Mesenchymal stem cell (in vitro differentiated cells and primary cell): ENCODE measurements at regions not wholly inside any gene's neighbourhood (a gene's known extent, or its start where the extent isn't known, plus 50 kb on each side); places are given as distances from the start of the nearest gene placed in this dataset.
A peak's percentile ranks its signal among the peaks of the same experiment; 100 is the strongest.
"Not testable (repeated sequence)": the region's sequence is repeated elsewhere in the genome, so short reads cannot be mapped to it uniquely, and the experiment has no call there.

Source experiments
- DNase-seq: peaks from one replicate; pipeline ENCODE4 v3.0.0-alpha.2; 2013
- H2AFZ ChIP-seq: one replicate; pipeline ENCODE4 v1.6.1; 2013; ENCODE audit warnings: low read depth, mild to moderate bottlenecking, control low read depth, inconsistent platforms, low read length, moderate library complexity
- H2AK5ac ChIP-seq: 2 replicates; pipeline ENCODE4 v1.6.1; 2013; ENCODE audit warnings: low read length, moderate library complexity, mild to moderate bottlenecking, inconsistent platforms; ENCODE audit not compliant: severe bottlenecking
- H2BK120ac ChIP-seq: one replicate; pipeline ENCODE4 v1.6.1; 2013; ENCODE audit warnings: low read depth, mild to moderate bottlenecking, inconsistent platforms, low read length, moderate library complexity
- H2BK12ac ChIP-seq, 2 experiments: one replicate each; pipeline ENCODE4 v1.6.1; 2013; ENCODE audit warnings: inconsistent platforms in 2 of 2, low read length in 2 of 2, mild to moderate bottlenecking in 2 of 2, moderate library complexity in 2 of 2, control low read depth in 1 of 2
- H2BK15ac ChIP-seq: one replicate; pipeline ENCODE4 v1.6.1; 2013; ENCODE audit warnings: mild to moderate bottlenecking, low read depth, inconsistent platforms; ENCODE audit not compliant: poor library complexity, severe bottlenecking
- H2BK5ac ChIP-seq: 2 replicates; pipeline ENCODE4 v1.6.1; 2013; ENCODE audit warnings: low read depth, mild to moderate bottlenecking, low read length, control low read depth, inconsistent platforms; ENCODE audit not compliant: poor library complexity, severe bottlenecking
- H3K14ac ChIP-seq, 2 experiments: one replicate each; pipeline ENCODE4 v1.6.1; 2013; ENCODE audit warnings: inconsistent platforms in 2 of 2, low read length in 2 of 2, control low read depth in 1 of 2, mild to moderate bottlenecking in 1 of 2, moderate library complexity in 1 of 2
- H3K18ac ChIP-seq, 2 experiments: one replicate each; pipeline ENCODE4 v1.6.1; 2013; ENCODE audit warnings: inconsistent platforms in 2 of 2, low read length in 2 of 2, control low read depth in 1 of 2, low read depth in 1 of 2, mild to moderate bottlenecking in 1 of 2
- H3K23ac ChIP-seq, 2 experiments: one replicate each; pipeline ENCODE4 v1.6.1; 2013; ENCODE audit warnings: inconsistent platforms in 2 of 2, low read length in 2 of 2, mild to moderate bottlenecking in 2 of 2, moderate library complexity in 2 of 2, control low read depth in 1 of 2
- H3K27ac ChIP-seq: 2 replicates; pipeline ENCODE4 v1.5.1; 2013; ENCODE audit warnings: mild to moderate bottlenecking, moderate library complexity, low read length, control low read depth, inconsistent platforms; ENCODE audit not compliant: poor library complexity, severe bottlenecking
- H3K27me3 ChIP-seq, 2 experiments: 2 replicates each; pipeline versions ENCODE4 v1.6.1 to v1.7.0; 2013; ENCODE audit warnings: low read length in 2 of 2, mild to moderate bottlenecking in 2 of 2, moderate library complexity in 2 of 2, control low read depth in 1 of 2, inconsistent platforms in 1 of 2; ENCODE audit not compliant: control insufficient read depth in 1 of 2, insufficient read depth in 1 of 2
- H3K36me3 ChIP-seq, 2 experiments: 2 replicates each; pipeline versions ENCODE4 v1.6.1 to v1.7.0; 2013; ENCODE audit warnings: low read length in 2 of 2, control low read depth in 1 of 2, inconsistent platforms in 1 of 2, low read depth in 1 of 2, mild to moderate bottlenecking in 1 of 2; ENCODE audit not compliant: insufficient read depth in 2 of 2, control insufficient read depth in 1 of 2
- H3K4ac ChIP-seq, 2 experiments: one replicate each; pipeline ENCODE4 v1.6.1; 2013; ENCODE audit warnings: inconsistent platforms in 2 of 2, low read length in 2 of 2, mild to moderate bottlenecking in 2 of 2, moderate library complexity in 2 of 2, control low read depth in 1 of 2, low read depth in 1 of 2
- H3K4me1 ChIP-seq: 2 replicates; pipeline ENCODE4 v1.6.1; 2013; ENCODE audit warnings: low read depth, low read length, control low read depth; ENCODE audit not compliant: control insufficient read depth, insufficient read depth
- H3K4me2 ChIP-seq: 2 replicates; pipeline ENCODE4 v1.6.1; 2013; ENCODE audit warnings: low read length, mild to moderate bottlenecking, inconsistent platforms; ENCODE audit not compliant: poor library complexity, severe bottlenecking
- H3K4me3 ChIP-seq, 2 experiments: 2 replicates each; pipeline versions ENCODE4 v1.5.1 to v1.7.0; 2013; ENCODE audit warnings: low read length in 2 of 2, mild to moderate bottlenecking in 2 of 2, control low read depth in 1 of 2, low read depth in 1 of 2; ENCODE audit not compliant: insufficient read depth in 1 of 2
- H3K79me1 ChIP-seq: replicated peaks from 2 replicates; pipeline ENCODE4 v1.6.1; 2013; ENCODE audit warnings: mild to moderate bottlenecking, control low read depth, low read length, inconsistent platforms; ENCODE audit not compliant: poor library complexity, severe bottlenecking
- H3K9ac ChIP-seq: 2 replicates; pipeline ENCODE4 v1.7.0; 2013; ENCODE audit warnings: mild to moderate bottlenecking, low read length, moderate library complexity
- H3K9me3 ChIP-seq: 2 replicates; pipeline ENCODE4 v1.7.0; 2013; ENCODE audit warnings: mild to moderate bottlenecking, low read length; ENCODE audit not compliant: control insufficient read depth
- H4K8ac ChIP-seq: one replicate; pipeline ENCODE4 v1.6.1; 2013; ENCODE audit warnings: inconsistent platforms, mild to moderate bottlenecking, low read length, moderate library complexity
- H4K91ac ChIP-seq: one replicate; pipeline ENCODE4 v1.6.1; 2013; ENCODE audit warnings: mild to moderate bottlenecking, low read length, inconsistent platforms
- WGBS: methylation state at CpG from one replicate; pipeline ENCODE4 v1.1.7; 2013; ENCODE audit warnings: mixed read lengths; 5-methylcytosine and 5-hydroxymethylcytosine counted together

DNA sequence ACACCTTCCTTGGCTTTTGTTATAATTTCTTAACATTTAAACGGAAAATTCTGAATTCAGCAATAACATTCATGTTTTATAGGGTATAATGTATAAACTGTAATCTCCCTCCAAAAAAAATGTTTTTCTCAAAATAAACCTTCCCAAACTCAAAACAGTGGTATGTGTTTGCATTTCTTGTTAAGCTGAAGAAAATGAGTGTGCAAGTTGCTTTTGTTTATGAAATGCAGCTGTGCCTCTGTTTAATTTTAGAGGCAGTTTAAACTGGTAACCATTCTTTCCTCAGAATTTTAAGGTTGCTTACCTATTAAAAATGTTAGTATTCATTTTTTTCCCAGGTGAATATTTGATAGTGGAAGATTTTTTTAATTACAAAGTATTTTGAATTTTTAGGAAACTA is 105.0 kb upstream of the ANKRD50 start:
- WGBS = no CpG with 5 or more reads among the region's 1 CpG
- no peak overlapping the region for H3K4me2 ChIP-seq
- H3K79me1 ChIP-seq = no peaks in the 10 kb centered on the region
- no peak overlapping the region for H3K9ac ChIP-seq
- H2BK15ac ChIP-seq = no peak overlapping the region
- H3K14ac ChIP-seq = no peak overlapping the region
- H3K23ac ChIP-seq = no peak overlapping the region
- H3K27ac ChIP-seq = no peak overlapping the region
- peaks cover 10% of the 10 kb centered on the region for H3K9me3 ChIP-seq
- H3K36me3 ChIP-seq = no peaks in the 10 kb centered on the region
- H2BK12ac ChIP-seq = no peak overlapping the region
- H3K4me1 ChIP-seq = no peaks in the 10 kb centered on the region
- H2BK120ac ChIP-seq = no peak overlapping the region
- no peaks in the 10 kb centered on the region for H3K27me3 ChIP-seq
- H4K8ac ChIP-seq = no peak overlapping the region
- no peak overlapping the region for H3K18ac ChIP-seq
- H2BK5ac ChIP-seq = no peak overlapping the region
- no peak overlapping the region for H4K91ac ChIP-seq
- H2AFZ ChIP-seq = no peak overlapping the region
- no peak overlapping the region for H3K4me3 ChIP-seq
- H2AK5ac ChIP-seq = no peak overlapping the region
- peak; percentile 7 for DNase-seq
- H3K4ac ChIP-seq = no peak overlapping the region

DNA sequence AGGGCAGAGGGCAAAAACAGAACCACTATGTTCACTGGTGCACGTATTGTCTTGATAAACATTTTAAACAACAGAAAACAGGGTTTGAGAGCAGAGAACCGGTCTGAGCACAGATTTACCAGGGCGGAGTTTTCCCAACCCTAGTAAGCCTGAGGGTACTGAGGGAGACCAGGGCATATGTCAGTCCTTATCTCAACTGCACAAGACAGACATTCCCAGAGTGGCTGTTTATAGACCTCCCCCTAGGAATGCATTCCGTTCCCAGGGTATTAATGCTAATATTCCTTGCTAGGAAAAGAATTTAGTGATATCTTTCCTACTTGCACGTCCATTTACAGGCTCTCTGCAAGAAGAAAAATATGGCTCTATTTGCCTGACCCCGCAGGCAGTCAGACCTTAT is 99.7 kb upstream of the ANKRD50 start:
- H2BK12ac ChIP-seq, H3K79me1 ChIP-seq, DNase-seq, H3K4me3 ChIP-seq, H2AK5ac ChIP-seq, H3K18ac ChIP-seq, H3K36me3 ChIP-seq, H2BK5ac ChIP-seq, H3K14ac ChIP-seq, H2BK120ac ChIP-seq, H3K9ac ChIP-seq, H3K4ac ChIP-seq, H4K8ac ChIP-seq, H2BK15ac ChIP-seq, H3K27ac ChIP-seq, H2AFZ ChIP-seq, H3K4me2 ChIP-seq, H3K23ac ChIP-seq, H3K27me3 ChIP-seq, H3K4me1 ChIP-seq, H4K91ac ChIP-seq: not testable (repeated sequence)
- WGBS = 97% methylated on average over 6 of the region's 6 CpGs
- H3K9me3 ChIP-seq = peaks cover 17% of the 10 kb centered on the region

DNA sequence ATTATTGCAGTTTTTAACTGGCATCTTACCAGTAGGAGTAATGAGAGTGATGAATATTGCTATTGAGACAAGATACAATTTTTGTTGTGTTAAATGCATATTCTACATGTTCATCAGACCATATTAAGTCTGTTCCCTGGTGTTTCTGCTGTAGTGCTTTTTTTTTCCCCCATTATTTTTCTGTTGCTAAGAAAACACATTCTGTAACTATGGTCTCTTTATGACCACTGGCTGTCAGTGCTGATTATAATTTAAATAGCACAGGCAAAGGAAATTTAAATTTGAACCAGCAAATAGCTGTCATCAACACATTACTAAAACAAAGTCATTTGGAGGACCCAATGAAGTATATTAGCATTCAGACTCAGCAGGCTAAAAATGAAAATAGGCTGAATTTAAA is 98.3 kb upstream of the ANKRD50 start:
- peak; percentile 54 for DNase-seq
- Histone ChIP-seq H3K23ac (no peak overlapping the region), H2AFZ (no peak overlapping the region), H3K4me3 (no peak overlapping the region), H2BK5ac (no peak overlapping the region), H4K91ac (no peak overlapping the region), H4K8ac (no peak overlapping the region), H2AK5ac (no peak overlapping the region), H3K27me3 (no peaks in the 10 kb centered on the region), H3K9ac (no peak overlapping the region), H3K4me1 (no peaks in the 10 kb centered on the region), H2BK15ac (no peak overlapping the region), H3K36me3 (no peaks in the 10 kb centered on the region), H2BK120ac (no peak overlapping the region), H3K9me3 (peaks cover 17% of the 10 kb centered on the region), H3K4me2 (no peak overlapping the region), H3K18ac (no peak overlapping the region), H2BK12ac (no peak overlapping the region), H3K14ac (no peak overlapping the region), H3K79me1 (no peaks in the 10 kb centered on the region), H3K27ac (no peak overlapping the region), H3K4ac (no peak overlapping the region)

DNA sequence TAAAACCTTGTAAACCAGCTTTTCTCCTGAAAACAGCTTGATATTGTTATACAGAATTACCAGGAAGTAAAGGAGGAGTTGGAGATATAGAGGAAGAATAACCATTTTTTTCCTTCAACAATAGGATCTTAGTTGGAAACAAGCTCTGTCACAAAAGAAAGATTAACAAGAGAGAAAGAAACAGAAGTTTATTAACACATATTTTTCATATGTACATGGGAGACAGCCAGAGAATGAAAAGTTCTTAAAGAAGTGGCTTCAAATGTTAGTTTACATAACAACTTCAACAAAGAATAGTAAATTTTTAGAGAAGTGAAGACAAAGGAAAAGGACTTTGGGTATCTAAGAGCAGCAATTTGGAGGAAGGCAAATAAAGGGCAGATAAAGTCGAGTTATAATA is 94.9 kb upstream of the ANKRD50 start:
- H3K27me3 ChIP-seq = no peaks in the 10 kb centered on the region
- no peak overlapping the region for H3K9ac ChIP-seq
- H3K4ac ChIP-seq = no peak overlapping the region
- H2AK5ac ChIP-seq = no peak overlapping the region
- H3K4me3 ChIP-seq = no peak overlapping the region
- no peak overlapping the region for H3K4me2 ChIP-seq
- H3K9me3 ChIP-seq = peaks cover 15% of the 10 kb centered on the region
- H2BK5ac ChIP-seq = no peak overlapping the region
- H3K14ac ChIP-seq = no peak overlapping the region
- no peak overlapping the region for H3K18ac ChIP-seq
- 100% methylated on average over 1 of the region's 1 CpG for WGBS
- no peak overlapping the region for H3K27ac ChIP-seq
- no peaks in the 10 kb centered on the region for H3K36me3 ChIP-seq
- no peak overlapping the region for H3K23ac ChIP-seq
- no peak overlapping the region for H2BK12ac ChIP-seq
- DNase-seq = no peak
- no peak overlapping the region for H2BK120ac ChIP-seq
- no peak overlapping the region for H4K8ac ChIP-seq
- no peaks in the 10 kb centered on the region for H3K4me1 ChIP-seq
- H4K91ac ChIP-seq = no peak overlapping the region
- no peaks in the 10 kb centered on the region for H3K79me1 ChIP-seq
- no peak overlapping the region for H2BK15ac ChIP-seq
- no peak overlapping the region for H2AFZ ChIP-seq
